ENCODE measurements at regions not wholly inside any gene's neighbourhood (a gene's known extent, or its start where the extent isn't known, plus 50 kb on each side); places are given as distances from the start of the nearest gene placed in this dataset.

GRCh38 chr7:54859545-54859944 lies 100.5 kb upstream of the SEC61G start:
- intact Hi-C loops (cut with DNase I; ENCODE audit: low total_unique reads) = no loop called here
- Histone ChIP-seq H3K27ac (no peak overlapping the region), H3K9me3 (no peaks in the 10 kb centered on the region), H3K27me3 (no peaks in the 10 kb centered on the region), H3K36me3 (no peaks in the 10 kb centered on the region), H3K4me3 (no peak overlapping the region), H3K4me1 (no peaks in the 10 kb centered on the region)
- TF ChIP-seq CTCF (IDR thresholded peaks at IDR 0.05) (no peak), POLR2A (IDR thresholded peaks at IDR 0.05) (no peak), EP300 (IDR thresholded peaks at IDR 0.05) (no peak), POLR2AphosphoS5 (IDR thresholded peaks at IDR 0.05) (no peak)
- 46 to 71% (median 63%) methylated on average over 4 of the region's 4 CpGs for WGBS, 5 donors
- DNase-seq = no peak

- no peaks in the 10 kb centered on the region for H3K36me3 ChIP-seq
- DNase-seq = no peak
- no peak overlapping the region for H3K4me3 ChIP-seq
- WGBS, 5 donors = 50 to 72% (median 64%) methylated on average over 4 of the region's 4 CpGs
- H3K4me1 ChIP-seq = no peaks in the 10 kb centered on the region
- no peak for TF ChIP-seq POLR2A (IDR thresholded peaks at IDR 0.05)
- TF ChIP-seq EP300 (IDR thresholded peaks at IDR 0.05) = no peak
- TF ChIP-seq POLR2AphosphoS5 (IDR thresholded peaks at IDR 0.05) = no peak
- no peak for TF ChIP-seq CTCF (IDR thresholded peaks at IDR 0.05)
- H3K9me3 ChIP-seq = no peaks in the 10 kb centered on the region
- H3K27me3 ChIP-seq = no peaks in the 10 kb centered on the region
- intact Hi-C loops (cut with DNase I; ENCODE audit: low total_unique reads) = no loop called here
- no peak overlapping the region for H3K27ac ChIP-seq
These were observed 101.2 kb upstream of the SEC61G start for GRCh38 chr7:54860003-54860775.

GRCh38 chr7:54860843-54861242 lies 101.8 kb upstream of the SEC61G start:
- Histone ChIP-seq H3K36me3 (no peaks in the 10 kb centered on the region), H3K9me3 (no peaks in the 10 kb centered on the region), H3K4me1 (no peaks in the 10 kb centered on the region), H3K27ac (no peak overlapping the region), H3K27me3 (no peaks in the 10 kb centered on the region), H3K4me3 (no peak overlapping the region)
- TF ChIP-seq POLR2AphosphoS5 (IDR thresholded peaks at IDR 0.05) (no peak), CTCF (IDR thresholded peaks at IDR 0.05) (peak in 1 of 7 experiments; percentile 26)
- intact Hi-C loops (cut with DNase I; ENCODE audit: low total_unique reads) = no loop called here
- DNase-seq = no peak

GRCh38 chr7:54864663-54865062 lies 105.7 kb upstream of the SEC61G start:
- DNase-seq = no peak
- intact Hi-C loops (cut with DNase I; ENCODE audit: low total_unique reads) = no loop called here
- Histone ChIP-seq H3K4me3 (no peak overlapping the region), H3K27me3 (no peaks in the 10 kb centered on the region), H3K27ac (no peak overlapping the region), H3K4me1 (no peaks in the 10 kb centered on the region), H3K9me3 (no peaks in the 10 kb centered on the region), H3K36me3 (no peaks in the 10 kb centered on the region)
- no peak for TF ChIP-seq CTCF (IDR thresholded peaks at IDR 0.05)
- TF ChIP-seq EP300 (IDR thresholded peaks at IDR 0.05) = no peak
- no peak for TF ChIP-seq POLR2AphosphoS5 (IDR thresholded peaks at IDR 0.05)
- no peak for TF ChIP-seq POLR2A (IDR thresholded peaks at IDR 0.05)
- 39 to 54% (median 45%) methylated on average over 6 of the region's 6 CpGs for WGBS, 5 donors
